ENCODE measurements at regions not wholly inside any gene's neighbourhood (a gene's known extent, or its start where the extent isn't known, plus 50 kb on each side); places are given as distances from the start of the nearest gene placed in this dataset.

GRCh38 chr2:2644040-2644439 lies 313.0 kb upstream of the MYT1L start:
- DNase-seq (ENCODE audit: low read depth), result no peak

- DNase-seq (ENCODE audit: low read depth), result no peak
These were observed 312.1 kb upstream of the MYT1L start for GRCh38 chr2:2642906-2643890.

GRCh38 chr2:2641541-2642410 lies 310.7 kb upstream of the MYT1L start:
- DNase-seq (ENCODE audit: low read depth), result peak; percentile 72

GRCh38 chr2:2640818-2641217 lies 309.7 kb upstream of the MYT1L start:
- no peak for DNase-seq (ENCODE audit: low read depth)

GRCh38 chr2:2640371-2640770 lies 309.3 kb upstream of the MYT1L start:
- DNase-seq (ENCODE audit: low read depth), result no peak

- DNase-seq (ENCODE audit: low read depth), result no peak
These were observed 308.4 kb upstream of the MYT1L start for GRCh38 chr2:2639251-2640139.

GRCh38 chr2:2638547-2639220 lies 307.6 kb upstream of the MYT1L start:
- no peak for DNase-seq (ENCODE audit: low read depth)

- DNase-seq (ENCODE audit: low read depth), result no peak
These were observed 305.7 kb upstream of the MYT1L start for GRCh38 chr2:2636813-2637212.

GRCh38 chr2:2635025-2635528 lies 304.0 kb upstream of the MYT1L start:
- no peak for DNase-seq (ENCODE audit: low read depth)

- no peak for DNase-seq (ENCODE audit: low read depth)
These were observed 301.9 kb upstream of the MYT1L start for GRCh38 chr2:2633017-2633416.

GRCh38 chr2:2623939-2624338 lies 292.9 kb upstream of the MYT1L start:
- no peak for DNase-seq (ENCODE audit: low read depth)

GRCh38 chr2:2621855-2622254 lies 290.8 kb upstream of the MYT1L start:
- DNase-seq (ENCODE audit: low read depth), result no peak

- no peak for DNase-seq (ENCODE audit: low read depth)
These were observed 289.5 kb upstream of the MYT1L start for GRCh38 chr2:2620604-2621003.

- DNase-seq (ENCODE audit: low read depth), result no peak
These were observed 288.9 kb upstream of the MYT1L start for GRCh38 chr2:2619995-2620394.

GRCh38 chr2:2614452-2614851 lies 283.4 kb upstream of the MYT1L start:
- DNase-seq (ENCODE audit: low read depth), result no peak

- DNase-seq (ENCODE audit: low read depth), result peak; percentile 98
These were observed 282.5 kb upstream of the MYT1L start for GRCh38 chr2:2613279-2614199.

- no peak for DNase-seq (ENCODE audit: low read depth)
These were observed 279.7 kb upstream of the MYT1L start for GRCh38 chr2:2610751-2611150.

- DNase-seq (ENCODE audit: low read depth), result no peak
These were observed 269.3 kb upstream of the MYT1L start for GRCh38 chr2:2600366-2600765.

GRCh38 chr2:2599441-2599840 lies 268.4 kb upstream of the MYT1L start:
- no peak for DNase-seq (ENCODE audit: low read depth)

- DNase-seq (ENCODE audit: low read depth), result no peak
These were observed 266.6 kb upstream of the MYT1L start for GRCh38 chr2:2597712-2598111.
